ENCODE measurements at regions not wholly inside any gene's neighbourhood (a gene's known extent, or its start where the extent isn't known, plus 50 kb on each side); places are given as distances from the start of the nearest gene placed in this dataset.
A peak's percentile ranks its signal among the peaks of the same experiment; 100 is the strongest.

GRCh38 chr2:12334412-12334966, 382.2 kb upstream of the TRIB2 start:
- peak; percentile 60 for ATAC-seq
- H3K27ac ChIP-seq (ENCODE audit: low read depth, low read length) = no peak overlapping the region
- no peaks in the 10 kb centered on the region for H3K9me3 ChIP-seq (ENCODE audit: control insufficient read depth in 2 of 3, low read length in 3 of 3)
- peaks cover 0 to 16% of the 10 kb centered on the region in 2 donors for H3K4me1 ChIP-seq (ENCODE audit: control insufficient read depth in 2 of 2, insufficient read depth in 2 of 2, low read length in 2 of 2)
- no peaks in the 10 kb centered on the region for H3K27me3 ChIP-seq (ENCODE audit: control insufficient read depth in 2 of 2, insufficient read depth in 2 of 2, low read length in 2 of 2)
- H3K27me3 Mint-ChIP-seq = peaks cover 0 to 25% (median 5%) of the 10 kb centered on the region in 5 donors
- H3K9me3 Mint-ChIP-seq = peaks cover 0 to 7% (median 0%) of the 10 kb centered on the region in 11 donors
- H3K4me3 ChIP-seq (ENCODE audit: low read length) = no peak overlapping the region
- ChIA-PET CTCF (interaction anchor here (1.0 kb wide), 1 partner anchor 382 kb away, joined by 3 read pairs; no protein-coding TSS in a partner anchor), POLR2A (interaction anchor here (0.6 to 0.7 kb wide), 3 partner anchors 9 to 382 kb away, joined by 3 read pairs; partner anchors contain the start of gene TRIB2)
- H3K4me3 Mint-ChIP-seq = peak overlapping the region in 9 of 10 donors; percentile 22 to 80 (median 65)
- H3K27ac Mint-ChIP-seq = peak overlapping the region in 3 of 9 donors; percentile 21 to 48 (median 34)
- peaks cover 0 to 1% (median 0%) of the 10 kb centered on the region in 5 donors for H3K36me3 Mint-ChIP-seq
- no peaks in the 10 kb centered on the region for H3K36me3 ChIP-seq (ENCODE audit: control insufficient read depth in 2 of 3, insufficient read depth in 3 of 3, low read length in 3 of 3)
- intact Hi-C loops (cut with micrococcal nuclease) = loop anchor here in 1 of 2 donors (1.0 kb wide), 1 partner anchor 673 kb away; no protein-coding TSS in a partner anchor
- DNase-seq = peak in 6 of 9 donors; percentile 36 to 64 (median 56)
- peaks cover 0 to 13% (median 6%) of the 10 kb centered on the region in 7 donors for H3K4me1 Mint-ChIP-seq

- Histone ChIP-seq H3K4me3 (ENCODE audit: low read length) (no peak overlapping the region), H3K36me3 (ENCODE audit: control insufficient read depth in 2 of 3, insufficient read depth in 3 of 3, low read length in 3 of 3) (no peaks in the 10 kb centered on the region), H3K9me3 (ENCODE audit: control insufficient read depth in 2 of 3, low read length in 3 of 3) (no peaks in the 10 kb centered on the region), H3K27ac (ENCODE audit: low read depth, low read length) (no peak overlapping the region), H3K27me3 (ENCODE audit: control insufficient read depth in 2 of 2, insufficient read depth in 2 of 2, low read length in 2 of 2) (no peaks in the 10 kb centered on the region), H3K4me1 (ENCODE audit: control insufficient read depth in 2 of 2, insufficient read depth in 2 of 2, low read length in 2 of 2) (peaks cover 0 to 16% of the 10 kb centered on the region in 2 donors)
- DNase-seq (no peak), ATAC-seq (no peak)
- Mint-ChIP-seq H3K36me3 (peaks cover 0 to 1% (median 0%) of the 10 kb centered on the region in 5 donors), H3K9me3 (peaks cover 0 to 7% (median 0%) of the 10 kb centered on the region in 11 donors), H3K4me3 (peak overlapping the region in 7 of 10 donors; percentile 42 to 80 (median 68)), H3K27ac (peak overlapping the region in 2 of 9 donors; percentile 34 to 48), H3K4me1 (peaks cover 0 to 13% (median 6%) of the 10 kb centered on the region in 7 donors), H3K27me3 (peaks cover 0 to 20% (median 5%) of the 10 kb centered on the region in 5 donors)
- intact Hi-C loops (cut with micrococcal nuclease) = no loop called here
- CTCF ChIA-PET = interaction anchor here (1.0 kb wide), 1 partner anchor 381 kb away, joined by 3 read pairs; no protein-coding TSS in a partner anchor
- POLR2A ChIA-PET = interaction anchor here (0.7 kb wide), 1 partner anchor 382 kb away, joined by 3 read pairs; the partner anchor contains the start of gene TRIB2
Measured at GRCh38 chr2:12335131-12335530, 381.6 kb upstream of the TRIB2 start.

GRCh38 chr2:12335995-12336394, 380.7 kb upstream of the TRIB2 start:
- ChIA-PET CTCF (no interaction called here), POLR2A (no interaction called here)
- peaks cover 0 to 16% of the 10 kb centered on the region in 2 donors for H3K4me1 ChIP-seq (ENCODE audit: control insufficient read depth in 2 of 2, insufficient read depth in 2 of 2, low read length in 2 of 2)
- ATAC-seq = no peak
- H3K27ac ChIP-seq (ENCODE audit: low read depth, low read length) = no peak overlapping the region
- intact Hi-C loops (cut with micrococcal nuclease) = no loop called here
- Mint-ChIP-seq H3K4me1 (peaks cover 0 to 13% (median 6%) of the 10 kb centered on the region in 7 donors), H3K27me3 (peaks cover 0 to 14% (median 5%) of the 10 kb centered on the region in 5 donors), H3K36me3 (peaks cover 0 to 1% (median 0%) of the 10 kb centered on the region in 5 donors), H3K9me3 (peaks cover 0 to 7% (median 0%) of the 10 kb centered on the region in 11 donors), H3K4me3 (no peak overlapping the region), H3K27ac (no peak overlapping the region)
- no peaks in the 10 kb centered on the region for H3K36me3 ChIP-seq (ENCODE audit: control insufficient read depth in 2 of 3, insufficient read depth in 3 of 3, low read length in 3 of 3)
- H3K9me3 ChIP-seq (ENCODE audit: control insufficient read depth in 2 of 3, low read length in 3 of 3) = no peaks in the 10 kb centered on the region
- no peak overlapping the region for H3K4me3 ChIP-seq (ENCODE audit: low read length)
- DNase-seq = no peak
- no peaks in the 10 kb centered on the region for H3K27me3 ChIP-seq (ENCODE audit: control insufficient read depth in 2 of 2, insufficient read depth in 2 of 2, low read length in 2 of 2)

GRCh38 chr2:12338946-12339697, 377.6 kb upstream of the TRIB2 start:
- CTCF ChIA-PET = no interaction called here
- no peak overlapping the region for H3K27ac Mint-ChIP-seq
- no peak overlapping the region for H3K27ac ChIP-seq (ENCODE audit: low read depth, low read length)
- DNase-seq = no peak
- no peak overlapping the region for H3K4me3 Mint-ChIP-seq
- H3K9me3 ChIP-seq (ENCODE audit: control insufficient read depth in 2 of 3, low read length in 3 of 3) = no peaks in the 10 kb centered on the region
- no peaks in the 10 kb centered on the region for H3K36me3 Mint-ChIP-seq
- peaks cover 0 to 8% (median 5%) of the 10 kb centered on the region in 5 donors for H3K27me3 Mint-ChIP-seq
- H3K27me3 ChIP-seq (ENCODE audit: control insufficient read depth in 2 of 2, insufficient read depth in 2 of 2, low read length in 2 of 2) = no peaks in the 10 kb centered on the region
- H3K9me3 Mint-ChIP-seq = peaks cover 0 to 10% (median 0%) of the 10 kb centered on the region in 11 donors
- H3K4me3 ChIP-seq (ENCODE audit: low read length) = no peak overlapping the region
- peaks cover 0 to 14% of the 10 kb centered on the region in 2 donors for H3K4me1 ChIP-seq (ENCODE audit: control insufficient read depth in 2 of 2, insufficient read depth in 2 of 2, low read length in 2 of 2)
- POLR2A ChIA-PET = interaction anchor here (0.5 to 0.8 kb wide), 3 partner anchors 12 to 363 kb away, joined by 3 to 4 read pairs (median 3); no protein-coding TSS in a partner anchor
- peaks cover 0 to 10% (median 6%) of the 10 kb centered on the region in 7 donors for H3K4me1 Mint-ChIP-seq
- intact Hi-C loops (cut with micrococcal nuclease) = no loop called here
- no peaks in the 10 kb centered on the region for H3K36me3 ChIP-seq (ENCODE audit: control insufficient read depth in 2 of 3, insufficient read depth in 3 of 3, low read length in 3 of 3)
- ATAC-seq = no peak

- no peak for DNase-seq
- Mint-ChIP-seq H3K9me3 (peaks cover 0 to 15% (median 0%) of the 10 kb centered on the region in 11 donors), H3K4me3 (no peak overlapping the region), H3K36me3 (peaks cover 0 to 2% (median 0%) of the 10 kb centered on the region in 5 donors), H3K27ac (no peak overlapping the region), H3K4me1 (no peaks in the 10 kb centered on the region), H3K27me3 (no peaks in the 10 kb centered on the region)
- no peaks in the 10 kb centered on the region for H3K9me3 ChIP-seq (ENCODE audit: control insufficient read depth in 2 of 3, low read length in 3 of 3)
- no peaks in the 10 kb centered on the region for H3K36me3 ChIP-seq (ENCODE audit: control insufficient read depth in 2 of 3, insufficient read depth in 3 of 3, low read length in 3 of 3)
- no peaks in the 10 kb centered on the region for H3K27me3 ChIP-seq (ENCODE audit: control insufficient read depth in 2 of 2, insufficient read depth in 2 of 2, low read length in 2 of 2)
- peaks cover 0 to 4% of the 10 kb centered on the region in 2 donors for H3K4me1 ChIP-seq (ENCODE audit: control insufficient read depth in 2 of 2, insufficient read depth in 2 of 2, low read length in 2 of 2)
- intact Hi-C loops (cut with micrococcal nuclease) = no loop called here
- no peak overlapping the region for H3K4me3 ChIP-seq (ENCODE audit: low read length)
- no peak for ATAC-seq
- H3K27ac ChIP-seq (ENCODE audit: low read depth, low read length) = no peak overlapping the region
- CTCF ChIA-PET = interaction anchor here (0.6 kb wide), 1 partner anchor 21 kb away, joined by 3 read pairs; no protein-coding TSS in a partner anchor
- POLR2A ChIA-PET = no interaction called here
Measured at GRCh38 chr2:12340164-12340563, 376.6 kb upstream of the TRIB2 start.

GRCh38 chr2:12341215-12341614, 375.5 kb upstream of the TRIB2 start:
- no peak for DNase-seq
- H3K27me3 Mint-ChIP-seq = no peaks in the 10 kb centered on the region
- CTCF ChIA-PET = no interaction called here
- H3K36me3 Mint-ChIP-seq = peaks cover 0 to 3% (median 0%) of the 10 kb centered on the region in 5 donors
- H3K4me3 Mint-ChIP-seq = no peak overlapping the region
- Histone ChIP-seq H3K27ac (ENCODE audit: low read depth, low read length) (no peak overlapping the region), H3K4me1 (ENCODE audit: control insufficient read depth in 2 of 2, insufficient read depth in 2 of 2, low read length in 2 of 2) (no peaks in the 10 kb centered on the region), H3K4me3 (ENCODE audit: low read length) (no peak overlapping the region), H3K36me3 (ENCODE audit: control insufficient read depth in 2 of 3, insufficient read depth in 3 of 3, low read length in 3 of 3) (no peaks in the 10 kb centered on the region), H3K27me3 (ENCODE audit: control insufficient read depth in 2 of 2, insufficient read depth in 2 of 2, low read length in 2 of 2) (no peaks in the 10 kb centered on the region), H3K9me3 (ENCODE audit: control insufficient read depth in 2 of 3, low read length in 3 of 3) (no peaks in the 10 kb centered on the region)
- intact Hi-C loops (cut with micrococcal nuclease) = no loop called here
- no peak overlapping the region for H3K27ac Mint-ChIP-seq
- peaks cover 0 to 17% (median 0%) of the 10 kb centered on the region in 11 donors for H3K9me3 Mint-ChIP-seq
- no peaks in the 10 kb centered on the region for H3K4me1 Mint-ChIP-seq
- ATAC-seq = no peak
- POLR2A ChIA-PET = no interaction called here

All from naive thymus-derived CD4-positive, alpha-beta T cell (primary cell).